ENCODE measurements at regions not wholly inside any gene's neighbourhood (a gene's known extent, or its start where the extent isn't known, plus 50 kb on each side); places are given as distances from the start of the nearest gene placed in this dataset.

- TF ChIP-seq POLR2A (IDR thresholded peaks at IDR 0.05; ENCODE audit: low read depth) (no peak), EP300 (IDR thresholded peaks at IDR 0.05) (no peak), CTCF (IDR thresholded peaks at IDR 0.05) (no peak), POLR2AphosphoS5 (IDR thresholded peaks at IDR 0.05) (no peak)
Measured at GRCh38 chr6:1499777-1500176, 109.9 kb upstream of the FOXC1 start.
